H9 (cell line): ENCODE measurements at regions not wholly inside any gene's neighbourhood (a gene's known extent, or its start where the extent isn't known, plus 50 kb on each side); places are given as distances from the start of the nearest gene placed in this dataset.
A peak's percentile ranks its signal among the peaks of the same experiment; 100 is the strongest.

Source experiments
- DNase-seq: peaks from one replicate; pipeline ENCODE4 v3.0.0-alpha.2; 2017
- H2AFZ ChIP-seq: one replicate; pipeline ENCODE4 v1.6.1; 2013; ENCODE audit warnings: mild to moderate bottlenecking, low read length, control low read depth, moderate library complexity
- H2AK5ac ChIP-seq: 2 replicates; pipeline ENCODE4 v1.6.1; 2013; ENCODE audit warnings: low read length, control low read depth, mixed read lengths; ENCODE audit not compliant: insufficient read length
- H2BK120ac ChIP-seq: one replicate; pipeline ENCODE4 v1.6.1; 2013; ENCODE audit warnings: low read depth, mild to moderate bottlenecking, low read length, control low read depth, inconsistent platforms; ENCODE audit not compliant: poor library complexity, severe bottlenecking
- H2BK12ac ChIP-seq: 2 replicates; pipeline ENCODE4 v1.6.1; 2013; ENCODE audit warnings: low read length, control low read depth, mixed read lengths, low read depth; ENCODE audit not compliant: insufficient read length
- H2BK15ac ChIP-seq: 2 replicates; pipeline ENCODE4 v1.6.1; 2013; ENCODE audit warnings: low read depth, low read length, control low read depth
- H2BK20ac ChIP-seq: one replicate; pipeline ENCODE4 v1.6.1; 2013; ENCODE audit warnings: low read depth, mild to moderate bottlenecking, low read length, control low read depth, inconsistent platforms; ENCODE audit not compliant: poor library complexity, severe bottlenecking
- H2BK5ac ChIP-seq: 2 replicates; pipeline ENCODE4 v1.6.1; 2013; ENCODE audit warnings: low read length, control low read depth, mixed read lengths; ENCODE audit not compliant: insufficient read length
- H3K14ac ChIP-seq: 2 replicates; pipeline ENCODE4 v1.6.1; 2013; ENCODE audit warnings: low read length, control low read depth; ENCODE audit not compliant: insufficient read depth
- H3K18ac ChIP-seq: 2 replicates; pipeline ENCODE4 v1.6.1; 2013; ENCODE audit warnings: low read depth, mild to moderate bottlenecking, mixed read lengths, low read length, control low read depth; ENCODE audit not compliant: insufficient read length
- H3K23ac ChIP-seq: 2 replicates; pipeline ENCODE4 v1.6.1; 2013; ENCODE audit warnings: low read length, control low read depth, mixed read lengths, low read depth; ENCODE audit not compliant: insufficient read length
- H3K23me2 ChIP-seq: 2 replicates; pipeline ENCODE4 v1.6.1; 2013; ENCODE audit warnings: low read depth, mild to moderate bottlenecking, mixed read lengths, low read length, control low read depth; ENCODE audit not compliant: insufficient read length, poor library complexity, severe bottlenecking
- H3K27ac ChIP-seq: 2 replicates; pipeline ENCODE4 v1.5.1; 2013; ENCODE audit warnings: low read length, control low read depth, mixed read lengths, low read depth; ENCODE audit not compliant: insufficient read length
- H3K27me3 ChIP-seq: 2 replicates; pipeline ENCODE4 v1.6.1; 2013; ENCODE audit warnings: low read length, control low read depth, inconsistent platforms; ENCODE audit not compliant: insufficient read depth
- H3K4ac ChIP-seq: 2 replicates; pipeline ENCODE4 v1.6.1; 2013; ENCODE audit warnings: low read depth, mild to moderate bottlenecking, control low read depth, inconsistent platforms, low read length, moderate library complexity
- H3K4me1 ChIP-seq: 2 replicates; pipeline ENCODE4 v1.6.1; 2013; ENCODE audit warnings: low read length, control low read depth, inconsistent platforms; ENCODE audit not compliant: insufficient read depth
- H3K4me2 ChIP-seq: 2 replicates; pipeline ENCODE4 v1.6.1; 2013; ENCODE audit warnings: low read length, control low read depth, mixed read lengths; ENCODE audit not compliant: insufficient read length, insufficient read depth
- H3K56ac ChIP-seq: 2 replicates; pipeline ENCODE4 v1.6.1; 2013; ENCODE audit warnings: low read depth, mild to moderate bottlenecking, mixed read lengths, low read length, control low read depth; ENCODE audit not compliant: insufficient read length
- H3K79me1 ChIP-seq: 2 replicates; pipeline ENCODE4 v1.6.1; 2013; ENCODE audit warnings: low read depth, mild to moderate bottlenecking, moderate library complexity, low read length, control low read depth, inconsistent platforms; ENCODE audit not compliant: insufficient read depth, poor library complexity, severe bottlenecking
- H3K79me2 ChIP-seq: 2 replicates; pipeline ENCODE4 v1.6.1; 2013; ENCODE audit warnings: low read length, control low read depth, inconsistent platforms; ENCODE audit not compliant: insufficient read depth
- H3K9ac ChIP-seq: 2 replicates; pipeline ENCODE4 v1.6.1; 2013; ENCODE audit warnings: low read length, control low read depth, mixed read lengths; ENCODE audit not compliant: insufficient read length; ENCODE audit errors: extremely low read depth
- H3K9me3 ChIP-seq: one replicate; pipeline ENCODE4 v1.6.1; 2013; ENCODE audit warnings: low read depth, low read length, inconsistent platforms; ENCODE audit not compliant: control insufficient read depth
- H3T11ph ChIP-seq: one replicate; pipeline ENCODE4 v1.6.1; 2013; ENCODE audit warnings: mild to moderate bottlenecking, low read length, control low read depth, inconsistent platforms
- H4K20me1 ChIP-seq: one replicate; pipeline ENCODE4 v1.6.1; 2013; ENCODE audit not compliant: control insufficient read depth, insufficient read length, insufficient read depth
- H4K5ac ChIP-seq: 2 replicates; pipeline ENCODE4 v1.6.1; 2013; ENCODE audit warnings: low read depth, mild to moderate bottlenecking, mixed read lengths, low read length, control low read depth; ENCODE audit not compliant: insufficient read length
- H4K8ac ChIP-seq: replicated peaks from 2 replicates; pipeline ENCODE4 v1.6.1; 2013; ENCODE audit warnings: low read length, control low read depth, mixed read lengths, low read depth; ENCODE audit not compliant: insufficient read length
- H4K91ac ChIP-seq: 2 replicates; pipeline ENCODE4 v1.6.1; 2013; ENCODE audit warnings: low read depth, mild to moderate bottlenecking, moderate library complexity, mixed read lengths, low read length, control low read depth; ENCODE audit not compliant: insufficient read length
- H3K27ac Mint-ChIP-seq, 3 experiments: 2 replicates in 2 of 3; 3 replicates in 1 of 3; pipeline ENCODE4 v1.8.0; 2020 to 2021; ENCODE audit warnings: mixed read lengths in 3 of 3, mild to moderate bottlenecking in 1 of 3, moderate library complexity in 1 of 3
- H3K27me3 Mint-ChIP-seq: 2 replicates; pipeline ENCODE4 v1.8.0; 2021; ENCODE audit warnings: low read depth, mild to moderate bottlenecking, moderate library complexity, mixed read lengths
- H3K36me3 Mint-ChIP-seq, 3 experiments: 2 replicates in 2 of 3; 3 replicates in 1 of 3; pipeline ENCODE4 v1.8.0; 2020 to 2021; ENCODE audit warnings: low read depth in 3 of 3, mixed read lengths in 3 of 3; ENCODE audit not compliant: insufficient read depth in 1 of 3
- H3K4me1 Mint-ChIP-seq, 2 experiments: 2 replicates each; pipeline ENCODE4 v1.8.0; 2020; ENCODE audit warnings: mixed read lengths in 2 of 2
- H3K4me3 Mint-ChIP-seq, 2 experiments: 2 replicates in 1 of 2; 3 replicates in 1 of 2; pipeline ENCODE4 v1.8.0; 2020 to 2021; ENCODE audit warnings: mild to moderate bottlenecking in 2 of 2, mixed read lengths in 2 of 2, moderate library complexity in 1 of 2
- H3K9me3 Mint-ChIP-seq, 2 experiments: 2 replicates in 1 of 2; 3 replicates in 1 of 2; pipeline ENCODE4 v1.8.0; 2020; ENCODE audit warnings: mild to moderate bottlenecking in 2 of 2, mixed read lengths in 2 of 2, moderate library complexity in 1 of 2
- CTCF ChIP-seq: fragments of 200-600 bp; sonication (generic); conservative IDR thresholded peaks from 3 replicates; pipeline ENCODE4 v1.8.0; 2021; ENCODE audit warnings: antibody characterized with exemption, mild to moderate bottlenecking
- WGBS: extraction: QIAGEN DNeasy Blood & Tissue Kit; methylation state at CpG from one replicate; pipeline ENCODE4 v1.1.7; 2013; ENCODE audit warnings: missing lambda C conversion rate, low lambda C conversion rate, mixed read lengths; ENCODE audit not compliant: insufficient read length; ENCODE audit errors: extremely low coverage; 5-methylcytosine and 5-hydroxymethylcytosine counted together

DNA sequence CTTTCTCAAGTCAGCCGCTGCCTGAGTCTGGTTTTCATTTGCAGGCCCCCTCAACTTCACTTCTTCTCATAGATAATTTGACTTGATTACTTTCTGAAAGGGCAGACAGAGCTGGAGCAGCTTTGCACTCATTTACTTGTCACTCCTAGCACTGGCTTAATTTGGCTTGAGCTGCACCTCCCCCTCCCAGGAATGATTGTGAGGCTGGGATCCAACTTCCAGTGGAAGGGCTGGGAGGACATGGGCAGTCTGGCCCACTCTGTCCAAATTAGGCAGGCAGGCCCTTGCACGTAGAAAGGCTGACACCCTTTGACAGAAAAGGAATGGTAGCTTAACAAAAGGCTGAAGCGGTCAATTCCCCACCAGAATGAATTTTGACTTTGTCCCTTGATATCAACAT, 453.9 kb downstream of the ETS1 start:
- no peak overlapping the region for H4K5ac ChIP-seq
- peaks cover 2 to 9% (median 5%) of the 10 kb centered on the region in 3 experiments; a peak in 5 of 7 replicates for H3K36me3 Mint-ChIP-seq

More for the DNA sequence above, 453.9 kb downstream of the ETS1 start:
- Histone ChIP-seq H2AFZ (peak overlapping the region; percentile 65), H3K4ac (no peak overlapping the region), H4K8ac (no peak overlapping the region), H3K56ac (no peak overlapping the region), H2BK15ac (no peak overlapping the region), H3K14ac (no peak overlapping the region; the same call in 1 of the 2 replicates), H3K79me1 (no peaks in the 10 kb centered on the region), H2BK120ac (no peak overlapping the region), H2AK5ac (no peak overlapping the region), H3K23me2 (no peaks in the 10 kb centered on the region), H3K9ac (no peak overlapping the region), H3K4me2 (no peak overlapping the region), H3K4me1 (0 out of 2 replicates have a peak, but pooled peaks cover 2% of the 10 kb centered on the region), H3T11ph (no peak overlapping the region), H3K79me2 (no peaks in the 10 kb centered on the region), H3K9me3 (no peaks in the 10 kb centered on the region), H4K20me1 (no peaks in the 10 kb centered on the region), H2BK12ac (no peak overlapping the region), H4K91ac (no peak overlapping the region), H3K27ac (no peak overlapping the region), H3K27me3 (no peaks in the 10 kb centered on the region), H3K23ac (no peak overlapping the region), H2BK20ac (no peak overlapping the region), H2BK5ac (no peak overlapping the region), H3K18ac (no peak overlapping the region)
- Mint-ChIP-seq H3K9me3 (peaks cover 8 to 9% of the 10 kb centered on the region in 2 experiments; a peak in 4 of 5 replicates), H3K27ac (peak overlapping the region in 2 of 3 experiments; percentile 52 to 56; a peak in 2 of 7 replicates), H3K4me3 (no peak overlapping the region), H3K27me3 (no peaks in the 10 kb centered on the region; the same call in 1 of the 2 replicates), H3K4me1 (peaks cover 30 to 36% of the 10 kb centered on the region in 2 experiments)
- WGBS, result no CpG with 5 or more reads among the region's 3 CpGs
- no peak for DNase-seq
- TF ChIP-seq CTCF, result no peak
